ENCODE measurements at regions not wholly inside any gene's neighbourhood (a gene's known extent, or its start where the extent isn't known, plus 50 kb on each side); places are given as distances from the start of the nearest gene placed in this dataset.

- Histone ChIP-seq H3K9me3 (no peaks in the 10 kb centered on the region), H3K27ac (no peak overlapping the region), H3K4me3 (no peak overlapping the region), H3K4me1 (no peaks in the 10 kb centered on the region), H3K36me3 (no peaks in the 10 kb centered on the region), H3K27me3 (no peaks in the 10 kb centered on the region)
- TF ChIP-seq, protein P1, sequence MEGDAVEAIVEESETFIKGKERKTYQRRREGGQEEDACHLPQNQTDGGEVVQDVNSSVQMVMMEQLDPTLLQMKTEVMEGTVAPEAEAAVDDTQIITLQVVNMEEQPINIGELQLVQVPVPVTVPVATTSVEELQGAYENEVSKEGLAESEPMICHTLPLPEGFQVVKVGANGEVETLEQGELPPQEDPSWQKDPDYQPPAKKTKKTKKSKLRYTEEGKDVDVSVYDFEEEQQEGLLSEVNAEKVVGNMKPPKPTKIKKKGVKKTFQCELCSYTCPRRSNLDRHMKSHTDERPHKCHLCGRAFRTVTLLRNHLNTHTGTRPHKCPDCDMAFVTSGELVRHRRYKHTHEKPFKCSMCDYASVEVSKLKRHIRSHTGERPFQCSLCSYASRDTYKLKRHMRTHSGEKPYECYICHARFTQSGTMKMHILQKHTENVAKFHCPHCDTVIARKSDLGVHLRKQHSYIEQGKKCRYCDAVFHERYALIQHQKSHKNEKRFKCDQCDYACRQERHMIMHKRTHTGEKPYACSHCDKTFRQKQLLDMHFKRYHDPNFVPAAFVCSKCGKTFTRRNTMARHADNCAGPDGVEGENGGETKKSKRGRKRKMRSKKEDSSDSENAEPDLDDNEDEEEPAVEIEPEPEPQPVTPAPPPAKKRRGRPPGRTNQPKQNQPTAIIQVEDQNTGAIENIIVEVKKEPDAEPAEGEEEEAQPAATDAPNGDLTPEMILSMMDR (IDR thresholded peaks at IDR 0.05), result no peak
- DNase-seq (ENCODE audit: low spot score in 2 of 2), result no peak
- intact Hi-C loops (cut with DNase I), result no loop called here
Observed at GRCh38 chrX:7689791-7690412, 153.1 kb upstream of the VCX start.

DNA sequence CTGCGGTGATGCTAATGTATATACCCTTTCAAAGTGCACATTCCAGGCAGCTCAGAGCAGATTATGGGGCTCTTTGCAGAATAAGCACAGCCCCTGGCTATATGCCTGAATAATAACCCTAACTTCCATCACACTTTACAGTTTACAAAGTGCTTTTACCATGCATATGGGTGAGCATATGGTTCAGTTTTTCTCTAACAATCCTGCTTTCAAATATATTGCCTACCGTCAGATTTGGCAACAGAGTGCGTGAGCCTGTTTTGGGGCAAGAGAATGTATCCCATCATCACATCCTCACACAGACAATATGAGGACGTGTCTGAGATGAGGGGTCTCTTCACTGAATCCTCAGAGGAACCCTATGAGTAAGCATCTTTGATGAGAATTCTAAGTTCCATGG, 162.8 kb upstream of the VCX start:
- no peak overlapping the region for H3K4me3 ChIP-seq
- no peaks in the 10 kb centered on the region for H3K36me3 ChIP-seq
- no peaks in the 10 kb centered on the region for H3K9me3 ChIP-seq
- intact Hi-C loops (cut with DNase I), result no loop called here
- DNase-seq (ENCODE audit: low spot score in 2 of 2), result no peak
- no peaks in the 10 kb centered on the region for H3K27me3 ChIP-seq
- no peaks in the 10 kb centered on the region for H3K4me1 ChIP-seq
- TF ChIP-seq, protein P1 (IDR thresholded peaks at IDR 0.05), result no peak
- H3K27ac ChIP-seq, result no peak overlapping the region

GRCh38 chrX:7654316-7654715, 188.7 kb upstream of the VCX start:
- Histone ChIP-seq H3K4me3 (no peak overlapping the region), H3K27ac (no peak overlapping the region), H3K9me3 (peaks cover 0 to 4% of the 10 kb centered on the region in 2 donors), H3K36me3 (no peaks in the 10 kb centered on the region), H3K27me3 (no peaks in the 10 kb centered on the region), H3K4me1 (no peaks in the 10 kb centered on the region)
- intact Hi-C loops (cut with DNase I), result no loop called here
- TF ChIP-seq, protein P1 (IDR thresholded peaks at IDR 0.05), result no peak
- DNase-seq (ENCODE audit: low spot score in 2 of 2), result no peak

DNA sequence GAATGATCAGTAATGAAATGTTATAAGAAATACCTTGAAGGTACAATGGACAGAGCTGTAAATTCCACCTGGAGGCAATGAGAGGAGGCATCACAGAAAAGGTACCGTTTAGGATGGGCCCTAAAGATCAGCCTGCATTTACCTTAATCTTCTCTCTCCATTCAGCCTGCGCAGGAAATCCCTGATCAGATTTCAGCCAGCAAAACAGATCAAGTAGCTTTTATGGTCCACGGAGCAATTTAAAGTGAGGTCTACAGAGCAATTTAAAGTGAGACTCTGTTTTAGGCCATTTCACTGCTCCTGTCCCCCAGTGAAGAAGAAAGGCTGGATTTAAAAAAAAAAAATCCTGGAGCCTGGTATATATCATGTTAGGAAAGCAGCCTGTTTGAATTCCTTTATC, 195.1 kb upstream of the VCX start:
- Histone ChIP-seq H3K4me1 (no peaks in the 10 kb centered on the region), H3K4me3 (no peak overlapping the region), H3K27ac (no peak overlapping the region), H3K36me3 (no peaks in the 10 kb centered on the region), H3K9me3 (peaks cover 0 to 4% of the 10 kb centered on the region in 2 donors), H3K27me3 (no peaks in the 10 kb centered on the region)
- TF ChIP-seq, protein P1 (IDR thresholded peaks at IDR 0.05), result no peak
- DNase-seq (ENCODE audit: low spot score in 2 of 2), result no peak
- intact Hi-C loops (cut with DNase I), result no loop called here

GRCh38 chrX:7641141-7641540, 201.8 kb upstream of the VCX start:
- Histone ChIP-seq H3K27ac (no peak overlapping the region), H3K9me3 (no peaks in the 10 kb centered on the region), H3K4me3 (no peak overlapping the region), H3K27me3 (no peaks in the 10 kb centered on the region), H3K4me1 (no peaks in the 10 kb centered on the region), H3K36me3 (no peaks in the 10 kb centered on the region)
- no peak for DNase-seq (ENCODE audit: low spot score in 2 of 2)
- TF ChIP-seq, protein P1 (IDR thresholded peaks at IDR 0.05), result no peak
- intact Hi-C loops (cut with DNase I), result no loop called here

- intact Hi-C loops (cut with DNase I), result no loop called here
- TF ChIP-seq, protein P1 (IDR thresholded peaks at IDR 0.05), result no peak
- no peak for DNase-seq (ENCODE audit: low spot score in 2 of 2)
- no peak overlapping the region for H3K27ac ChIP-seq
- no peaks in the 10 kb centered on the region for H3K4me1 ChIP-seq
- no peaks in the 10 kb centered on the region for H3K36me3 ChIP-seq
- H3K4me3 ChIP-seq, result no peak overlapping the region
- no peaks in the 10 kb centered on the region for H3K9me3 ChIP-seq
- H3K27me3 ChIP-seq, result no peaks in the 10 kb centered on the region
Observed at GRCh38 chrX:7640392-7640791, 202.6 kb upstream of the VCX start.
